ENCODE measurements at regions not wholly inside any gene's neighbourhood (a gene's known extent, or its start where the extent isn't known, plus 50 kb on each side); places are given as distances from the start of the nearest gene placed in this dataset.

DNA sequence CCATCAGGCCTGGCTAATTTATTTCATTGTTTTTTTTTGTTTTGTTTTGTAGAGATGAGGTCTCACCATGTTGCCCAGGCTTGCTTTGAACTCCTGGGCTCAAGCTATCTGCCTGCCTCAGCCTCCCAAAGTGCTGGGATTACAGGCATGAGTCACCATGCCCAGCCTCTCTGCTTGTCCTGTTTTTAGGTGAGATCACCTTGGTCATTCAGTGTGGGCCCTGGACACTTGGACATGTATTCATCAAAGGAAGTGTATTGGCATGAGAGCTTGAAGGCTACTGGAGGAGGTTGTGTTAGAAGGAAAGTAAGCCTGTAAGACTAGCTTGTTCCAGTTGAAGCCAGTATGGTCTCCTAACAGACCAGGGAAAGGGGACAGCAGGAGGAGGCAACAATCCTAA lies 229.2 kb upstream of the RGPD4 start (continued):
- TF ChIP-seq ATF2 (CRISPR knock-in tag; IDR thresholded peaks at IDR 0.05; ENCODE audit: borderline replicate concordance, low read depth): no peak
- TF ChIP-seq SMAD3 (CRISPR knock-in tag; IDR thresholded peaks at IDR 0.05; ENCODE audit: borderline replicate concordance): no peak
- no peak for TF ChIP-seq ZNF423 (CRISPR knock-in tag; IDR thresholded peaks at IDR 0.05)
- no peak for TF ChIP-seq SOX15 (CRISPR knock-in tag; IDR thresholded peaks at IDR 0.05)
- TF ChIP-seq MYBL2 (CRISPR knock-in tag; IDR thresholded peaks at IDR 0.05): no peak

DNA sequence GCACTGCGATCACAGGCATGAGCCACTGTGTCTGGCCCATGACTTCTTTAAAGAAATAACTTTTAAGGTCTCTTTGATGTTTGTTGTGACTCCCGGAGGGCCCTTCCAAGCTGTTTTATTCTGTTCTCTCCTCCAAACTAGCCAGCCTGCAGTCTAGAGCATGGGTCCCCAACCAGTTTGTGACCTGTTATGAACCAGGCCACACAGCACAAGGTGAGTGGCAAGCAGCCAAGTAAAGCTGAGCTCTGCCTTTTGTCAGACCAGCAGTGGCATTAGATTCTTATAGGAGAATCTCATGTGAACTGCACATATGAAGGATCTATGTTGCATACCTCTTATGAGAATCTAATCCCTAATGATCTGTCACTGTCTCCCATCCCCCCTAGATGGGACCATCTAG lies 223.9 kb upstream of the RGPD4 start:
- ChIA-PET POLR2A (interaction anchor here (0.7 kb wide), 1 partner anchor 164 kb away, joined by 3 read pairs; no protein-coding TSS in a partner anchor), CTCF (no interaction called here)

DNA sequence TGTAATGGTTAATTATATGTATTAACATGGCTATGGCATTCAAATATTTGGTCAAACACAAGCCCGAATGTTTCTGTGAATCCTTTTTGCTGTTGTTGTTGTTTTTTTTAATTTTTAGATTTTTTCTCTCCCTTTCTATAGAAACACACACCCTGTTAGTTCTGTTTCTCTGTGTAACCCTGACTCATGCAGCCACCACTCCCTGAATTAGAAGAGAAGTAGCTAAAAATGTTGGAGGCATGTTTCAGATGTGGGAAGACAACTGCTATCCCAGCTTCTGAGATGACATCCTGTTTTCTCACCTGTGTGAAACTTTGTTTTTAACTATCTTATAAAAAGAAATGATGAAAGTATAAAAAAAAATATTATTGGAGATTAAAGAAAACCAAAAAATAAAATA lies 219.6 kb upstream of the RGPD4 start:
- H3K36me3 Mint-ChIP-seq: no peaks in the 10 kb centered on the region
- H3K4me1 Mint-ChIP-seq: no peaks in the 10 kb centered on the region
- H3K27ac Mint-ChIP-seq: no peak overlapping the region
- H3K4me3 Mint-ChIP-seq: no peak overlapping the region
- peaks cover 4% of the 10 kb centered on the region; the same call in 1 of the 2 replicates for H3K9me3 Mint-ChIP-seq
- ChIA-PET POLR2A (no interaction called here), CTCF (no interaction called here)
- TF ChIP-seq E2F1 (CRISPR knock-in tag; IDR thresholded peaks at IDR 0.05) (no peak), ZBTB21 (CRISPR knock-in tag; IDR thresholded peaks at IDR 0.05; ENCODE audit: borderline replicate concordance) (no peak), STAT6 (CRISPR knock-in tag; conservative IDR thresholded peaks at IDR 0.05; ENCODE audit: low read depth) (no peak), MXD4 (CRISPR knock-in tag; IDR thresholded peaks at IDR 0.05; ENCODE audit: borderline replicate concordance) (no peak), SOX15 (CRISPR knock-in tag; IDR thresholded peaks at IDR 0.05) (no peak), ATF3 (CRISPR knock-in tag; conservative IDR thresholded peaks at IDR 0.05) (no peak), GABPB1 (CRISPR knock-in tag; IDR thresholded peaks at IDR 0.05) (no peak), SMAD3 (CRISPR knock-in tag; IDR thresholded peaks at IDR 0.05; ENCODE audit: borderline replicate concordance) (no peak), ZNF138 (CRISPR knock-in tag; conservative IDR thresholded peaks at IDR 0.05) (no peak), NR3C1 (CRISPR knock-in tag; conservative IDR thresholded peaks at IDR 0.05; ENCODE audit: low read depth) (no peak), GRHL2 (CRISPR knock-in tag; IDR thresholded peaks at IDR 0.05; ENCODE audit: insufficient replicate concordance, severe bottlenecking) (no peak)
- ATAC-seq (no peak), DNase-seq (ENCODE audit: low spot score) (no peak)
- H3K27me3 Mint-ChIP-seq (ENCODE audit: low read depth): no peaks in the 10 kb centered on the region; the same call in 1 of the 2 replicates

More for the DNA sequence above, 223.9 kb upstream of the RGPD4 start:
- no peaks in the 10 kb centered on the region; the same call in 1 of the 2 replicates for H3K27me3 Mint-ChIP-seq (ENCODE audit: low read depth)
- no peak overlapping the region for H3K4me3 Mint-ChIP-seq
- no peaks in the 10 kb centered on the region for H3K4me1 Mint-ChIP-seq
- no peaks in the 10 kb centered on the region for H3K9me3 Mint-ChIP-seq
- H3K36me3 Mint-ChIP-seq: no peaks in the 10 kb centered on the region
- TF ChIP-seq ZMAT4 (CRISPR knock-in tag; IDR thresholded peaks at IDR 0.05) (no peak), ZNF416 (CRISPR knock-in tag; IDR thresholded peaks at IDR 0.05) (no peak), ZNF396 (CRISPR knock-in tag; IDR thresholded peaks at IDR 0.05; ENCODE audit: borderline replicate concordance) (no peak), ZNF423 (CRISPR knock-in tag; IDR thresholded peaks at IDR 0.05) (no peak), ATF3 (CRISPR knock-in tag; conservative IDR thresholded peaks at IDR 0.05) (no peak), SOX15 (CRISPR knock-in tag; IDR thresholded peaks at IDR 0.05) (no peak), SP1 (CRISPR knock-in tag; conservative IDR thresholded peaks at IDR 0.05) (no peak), RELA (CRISPR knock-in tag; IDR thresholded peaks at IDR 0.05; ENCODE audit: borderline replicate concordance) (no peak)
- no peak for ATAC-seq
- DNase-seq (ENCODE audit: low spot score): no peak
- no peak overlapping the region for H3K27ac Mint-ChIP-seq
